Right kidney (tissue), 1 donor: ENCODE measurements at regions not wholly inside any gene's neighbourhood (a gene's known extent, or its start where the extent isn't known, plus 50 kb on each side); places are given as distances from the start of the nearest gene placed in this dataset.

ENCODE experiments used
- DNase-seq: peaks from one replicate; pipeline ENCODE4 v3.0.0-alpha.2; 2016

DNA sequence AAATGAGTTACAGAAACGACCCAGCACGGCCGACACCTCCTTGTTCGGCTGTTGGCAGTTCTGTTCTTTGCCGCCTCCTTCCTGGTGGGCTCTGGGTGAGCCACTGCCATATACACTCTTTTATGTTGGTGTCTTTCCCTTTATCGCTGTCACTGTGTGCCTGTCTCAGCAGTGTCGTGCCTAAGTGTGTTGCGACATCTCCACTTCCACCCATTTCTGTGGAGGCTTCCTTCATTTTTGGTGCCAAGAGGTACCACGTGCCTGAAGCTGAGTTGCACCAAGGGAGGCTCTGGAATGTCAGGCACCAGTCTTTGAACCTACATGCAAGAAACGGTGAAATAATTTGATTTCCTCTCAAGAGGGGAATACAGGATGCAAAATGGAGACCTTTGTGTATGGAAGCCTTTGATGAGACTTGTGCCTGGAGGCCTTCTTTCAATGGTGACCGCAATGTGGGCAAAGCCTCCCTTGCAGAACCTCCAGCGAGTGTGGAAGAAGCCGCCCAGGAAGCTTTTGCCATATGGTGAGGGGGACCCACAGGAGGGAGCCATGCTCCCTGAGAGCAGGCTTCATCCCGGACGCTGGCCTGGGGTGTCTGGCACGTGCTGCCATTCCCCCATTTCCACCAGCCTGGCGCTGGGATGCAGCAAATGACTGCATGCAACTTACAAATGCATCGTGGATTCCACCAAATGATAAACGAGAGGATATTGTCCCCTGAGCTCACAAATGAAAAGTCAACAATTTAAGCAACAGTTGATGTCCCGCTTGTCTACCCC, 136.2 kb downstream of the TEX29 start:
- DNase-seq, result no peak

DNA sequence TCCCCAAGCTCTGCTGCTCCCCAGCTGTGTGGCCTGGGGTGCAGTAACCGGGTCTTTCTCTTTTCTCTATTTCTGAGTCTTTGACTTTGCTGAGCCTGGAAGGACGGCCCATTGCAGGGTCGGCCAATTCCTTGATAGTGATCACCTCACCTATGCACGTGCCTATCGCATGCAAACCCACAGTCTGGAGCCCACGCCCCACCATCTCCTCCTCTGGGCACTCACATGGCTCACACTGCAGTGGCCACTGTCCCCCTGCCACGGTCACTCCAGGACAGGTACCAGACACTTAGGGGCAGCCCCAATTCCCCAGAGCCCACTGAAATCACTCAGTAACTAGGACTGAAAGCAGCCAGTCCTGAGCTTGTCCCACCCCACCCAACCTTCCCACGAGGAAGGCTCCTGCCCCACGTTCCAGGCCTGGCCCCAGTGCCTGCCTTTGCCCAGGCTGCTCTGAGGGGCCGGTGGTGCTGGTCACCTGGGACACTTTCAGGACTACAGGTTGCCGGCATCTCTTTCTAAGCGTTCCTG, 137.6 kb downstream of the TEX29 start:
- no peak for DNase-seq

DNA sequence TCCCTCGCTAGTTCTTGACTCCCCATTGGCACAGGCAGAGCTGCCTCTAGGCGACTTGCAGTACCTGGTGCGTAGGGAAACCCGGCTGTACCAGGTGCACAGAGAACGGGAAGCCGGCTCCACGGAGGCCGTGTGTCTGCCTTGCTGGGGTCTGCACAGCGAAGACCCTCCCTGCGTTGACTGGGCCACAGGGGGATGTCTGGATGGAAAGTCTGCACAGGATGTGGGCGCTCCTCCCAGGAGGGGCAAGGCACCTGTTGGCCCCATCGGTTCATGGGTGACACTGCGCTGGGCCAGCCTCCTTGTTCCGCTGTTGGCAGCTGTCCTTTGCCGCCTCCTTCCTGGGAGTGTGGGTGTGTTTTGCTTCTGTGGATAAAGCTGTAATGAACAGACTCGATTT, 138.3 kb downstream of the TEX29 start:
- no peak for DNase-seq

DNA sequence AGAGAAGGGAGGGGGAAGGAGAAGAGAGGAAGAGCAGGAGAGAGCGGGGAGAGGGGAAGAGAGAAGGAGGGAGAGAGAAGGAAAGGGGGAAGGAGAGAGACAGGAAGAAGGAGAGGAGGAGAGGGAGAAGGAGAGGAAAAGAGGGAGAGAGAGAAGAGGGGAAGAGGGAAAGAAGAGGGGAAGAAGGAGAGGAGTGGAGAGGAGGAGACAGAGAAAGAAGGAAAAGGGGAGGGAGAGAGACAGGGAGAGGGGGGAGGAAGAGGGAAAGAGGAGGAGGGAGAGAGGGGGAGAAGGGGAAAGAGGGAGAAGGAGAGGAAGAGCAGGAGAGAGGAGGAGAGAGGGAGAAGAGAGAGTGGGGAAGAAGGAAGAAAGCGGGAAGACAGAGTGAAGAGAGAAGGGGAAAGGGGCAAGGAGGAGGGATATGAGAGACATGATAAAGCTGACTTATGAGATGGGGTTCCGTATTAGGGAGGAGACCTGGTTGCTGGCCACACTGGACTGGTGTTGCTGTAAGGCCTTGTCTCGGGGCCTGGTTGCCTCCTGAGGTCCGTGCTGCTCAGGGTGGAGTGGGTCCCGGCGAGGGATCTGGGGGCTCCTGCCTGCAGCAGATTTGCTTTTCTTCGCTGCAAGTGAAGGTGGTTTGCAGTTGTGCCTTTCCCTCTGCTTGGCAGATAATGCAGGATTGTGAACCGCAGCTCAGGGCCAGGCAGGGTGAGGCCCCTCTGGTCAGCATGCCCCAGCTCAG, 139.5 kb downstream of the TEX29 start:
- no peak for DNase-seq

DNA sequence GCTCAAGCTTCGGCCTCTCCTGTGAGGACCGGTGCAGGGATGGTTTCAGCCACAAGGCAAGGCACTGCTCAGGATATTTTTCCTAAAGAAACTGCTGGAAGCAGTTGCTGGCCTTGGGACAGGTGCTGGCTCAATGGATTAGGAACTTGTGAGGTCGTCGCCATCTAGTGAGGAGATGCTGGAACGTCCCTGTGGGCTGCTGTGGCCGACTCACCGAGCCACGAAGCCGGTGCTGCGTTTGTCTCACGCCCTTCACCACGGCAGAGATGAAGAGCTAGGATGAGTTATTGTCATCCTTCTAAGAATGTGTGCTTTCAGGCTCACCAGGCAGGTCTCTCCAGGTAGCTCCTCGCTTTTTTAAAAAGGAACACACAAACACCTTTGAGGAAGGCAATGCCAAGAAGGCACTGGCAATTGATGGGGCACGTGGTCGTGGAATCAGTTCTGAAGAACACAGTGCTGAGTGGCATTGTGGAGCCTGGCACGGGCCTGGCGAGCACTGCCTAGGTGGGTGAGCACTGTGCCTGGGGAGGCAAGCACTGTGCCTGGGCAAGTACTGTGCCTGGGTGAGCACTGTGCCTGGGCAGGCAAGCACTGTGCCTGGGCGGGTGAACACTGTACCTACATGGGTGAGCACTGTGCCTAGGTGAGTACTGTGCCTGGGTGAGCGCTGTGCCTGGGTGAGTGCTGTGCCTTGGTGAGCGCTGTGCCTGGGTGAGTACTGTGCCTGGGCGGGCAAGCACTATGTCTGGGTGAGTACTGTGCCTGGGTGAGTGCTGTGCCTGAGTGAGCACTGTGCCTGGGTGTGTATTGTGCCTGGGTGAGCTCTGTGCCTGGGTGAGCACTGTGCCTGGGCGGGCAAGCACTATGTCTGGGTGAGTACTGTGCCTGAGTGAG, 140.4 kb downstream of the TEX29 start:
- DNase-seq, result peak; percentile 25

DNA sequence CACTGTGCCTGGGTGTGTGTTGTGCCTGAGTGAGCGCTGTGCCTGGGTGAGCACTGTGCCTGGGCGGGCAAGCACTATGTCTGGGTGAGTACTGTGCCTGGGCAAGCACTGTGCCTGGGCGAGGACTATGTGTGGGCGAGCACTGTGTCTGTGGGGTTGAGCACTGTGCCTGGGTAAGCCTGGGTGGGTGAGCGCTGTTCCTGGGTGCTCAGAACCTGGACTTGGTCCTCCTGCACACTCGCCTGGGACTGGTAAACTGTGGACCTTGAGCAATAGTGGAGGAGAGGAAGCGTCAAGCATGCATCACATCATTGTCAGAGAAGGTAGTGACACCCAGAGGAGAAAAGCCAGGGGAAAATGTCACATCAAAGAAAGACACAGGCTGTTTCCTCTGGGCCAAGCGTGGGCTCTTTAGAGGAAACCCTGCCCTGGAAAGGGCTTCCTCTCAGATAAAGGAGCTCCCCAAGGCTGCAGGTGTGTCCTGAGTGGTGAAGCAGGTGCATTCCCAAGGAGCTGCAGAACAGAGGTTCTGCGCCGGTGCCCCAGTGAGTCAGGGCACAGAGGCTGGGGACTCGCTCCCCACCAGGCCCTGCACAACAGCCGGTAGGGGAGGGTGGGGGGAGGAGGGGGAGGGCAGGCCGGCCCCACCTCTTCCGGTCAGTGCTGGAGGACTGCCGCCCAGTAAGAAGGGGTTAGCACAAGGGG, 141.2 kb downstream of the TEX29 start:
- no peak for DNase-seq

DNA sequence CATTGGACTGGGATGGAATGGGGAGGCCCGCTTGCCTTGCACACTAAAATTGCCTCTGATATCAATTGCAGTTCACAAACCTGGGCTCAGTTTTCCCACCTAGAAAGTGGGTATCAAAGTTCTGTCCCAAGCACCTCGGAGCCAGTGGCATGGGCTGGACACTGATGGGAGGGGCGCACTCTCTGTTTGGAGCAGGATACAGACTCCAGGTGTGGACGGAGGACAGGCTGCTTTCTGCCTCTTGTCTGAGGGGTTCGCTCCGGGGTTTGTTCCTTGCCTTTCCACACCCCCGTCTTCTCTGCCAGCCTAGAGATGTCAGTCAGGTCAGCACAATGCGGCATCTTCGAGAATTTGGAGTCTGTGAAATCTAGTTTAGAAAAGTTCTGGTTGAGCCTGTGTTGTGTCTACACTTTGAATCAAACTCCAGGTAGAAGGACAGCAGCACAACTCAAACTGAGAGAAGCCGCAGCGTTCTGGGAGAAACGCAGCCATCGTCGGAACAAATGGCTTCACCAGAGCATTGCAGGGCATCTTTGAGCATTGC, 141.9 kb downstream of the TEX29 start:
- no peak for DNase-seq

DNA sequence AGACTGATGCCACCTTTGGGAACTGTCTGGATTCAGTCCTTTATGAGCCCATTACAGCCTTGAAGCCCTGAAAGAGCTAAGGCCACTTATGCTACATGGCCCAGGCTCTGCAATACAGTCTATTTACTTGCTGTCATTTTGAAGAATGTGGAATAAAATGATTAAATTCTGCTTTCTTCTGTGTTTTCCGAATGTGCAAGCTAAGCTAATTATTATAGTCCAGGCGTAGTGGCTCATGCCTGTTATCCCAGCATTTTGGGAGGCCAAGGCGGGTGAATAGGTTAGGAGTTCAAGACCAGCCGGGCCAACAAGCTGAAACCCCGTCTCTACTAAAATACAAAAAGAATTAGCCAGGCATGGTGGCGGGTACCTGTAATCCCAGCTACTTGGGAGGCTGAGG, 142.5 kb downstream of the TEX29 start:
- no peak for DNase-seq

DNA sequence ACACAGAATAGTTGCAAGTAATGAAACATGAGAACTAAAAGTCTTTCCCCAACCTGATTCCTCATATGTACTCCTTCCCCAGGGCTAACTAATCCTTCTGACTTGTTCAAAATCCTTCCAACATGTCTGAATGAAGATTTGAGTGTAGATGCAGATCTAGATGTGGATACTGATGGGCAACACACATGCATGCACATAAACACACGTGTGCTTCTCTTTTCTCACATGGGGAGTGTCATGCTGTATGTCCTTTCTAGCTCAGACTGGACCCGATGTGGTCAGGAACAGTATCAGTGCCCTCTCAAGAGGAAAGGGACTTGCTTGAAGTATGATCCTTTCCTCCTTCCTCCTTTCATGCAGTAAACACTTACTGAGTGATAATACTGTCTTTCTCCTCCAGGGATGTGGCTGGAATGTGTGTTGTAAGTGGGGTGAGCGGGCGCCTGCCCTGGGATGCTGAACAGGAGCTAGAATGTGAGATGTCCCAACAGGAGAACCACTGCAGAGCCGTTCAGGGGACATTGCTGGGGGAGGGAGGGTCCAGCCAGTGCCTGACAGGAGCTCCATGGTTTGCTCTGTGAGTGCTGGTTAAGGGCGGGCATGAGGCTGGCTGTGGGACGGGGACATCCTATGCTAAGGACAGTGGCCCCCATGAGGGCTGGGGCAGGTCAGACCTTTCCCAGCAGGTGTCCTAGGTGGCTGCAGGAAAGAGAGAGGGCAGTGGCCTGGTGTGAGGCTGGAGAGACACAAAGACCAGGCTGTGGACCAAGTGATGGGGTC, 146.9 kb downstream of the TEX29 start:
- DNase-seq, result no peak

DNA sequence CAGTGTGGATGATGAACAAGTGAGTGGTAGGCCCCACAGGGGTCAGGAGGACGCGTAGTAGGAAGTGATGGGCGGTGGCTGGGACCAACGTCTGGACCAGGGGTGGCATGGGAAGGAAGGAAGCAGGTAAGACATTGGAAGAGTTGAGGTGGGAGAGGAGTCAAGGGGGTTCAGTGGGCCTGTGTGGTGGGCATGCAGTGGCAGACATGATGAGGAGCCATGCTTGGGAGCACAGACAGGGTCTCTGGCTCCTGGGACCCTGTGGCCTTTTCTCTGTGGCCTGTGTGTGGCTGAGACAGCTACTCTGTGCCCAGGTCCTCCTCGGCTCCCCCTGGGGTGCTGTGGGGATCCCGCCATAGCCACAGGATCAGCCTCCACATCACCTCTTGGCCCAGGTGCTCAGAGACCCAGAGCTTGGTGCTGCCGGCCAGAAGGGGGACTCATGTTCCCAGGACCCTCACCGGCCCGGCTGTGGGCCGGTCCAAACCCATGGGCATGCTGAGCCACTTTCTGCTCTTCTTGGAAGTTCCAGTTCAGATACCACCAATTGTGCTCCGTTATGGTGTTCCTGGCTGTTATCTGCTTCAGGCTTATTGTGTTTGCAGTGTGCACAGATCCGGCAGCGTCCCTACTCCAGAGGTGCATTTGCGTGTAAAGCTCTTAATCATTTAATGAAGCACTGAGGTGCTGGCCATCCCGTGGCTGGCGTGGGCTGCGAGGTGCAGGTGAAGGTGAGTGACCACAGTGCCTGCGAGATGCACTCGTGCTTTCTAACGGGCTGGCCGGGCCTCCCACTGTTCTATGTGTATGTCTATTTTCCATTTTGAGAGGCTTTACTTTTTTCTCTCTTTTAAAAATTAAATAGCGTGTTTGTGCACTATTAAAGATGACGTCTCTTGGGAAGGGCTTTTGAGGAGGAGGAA, 147.9 kb downstream of the TEX29 start:
- DNase-seq, result no peak

DNA sequence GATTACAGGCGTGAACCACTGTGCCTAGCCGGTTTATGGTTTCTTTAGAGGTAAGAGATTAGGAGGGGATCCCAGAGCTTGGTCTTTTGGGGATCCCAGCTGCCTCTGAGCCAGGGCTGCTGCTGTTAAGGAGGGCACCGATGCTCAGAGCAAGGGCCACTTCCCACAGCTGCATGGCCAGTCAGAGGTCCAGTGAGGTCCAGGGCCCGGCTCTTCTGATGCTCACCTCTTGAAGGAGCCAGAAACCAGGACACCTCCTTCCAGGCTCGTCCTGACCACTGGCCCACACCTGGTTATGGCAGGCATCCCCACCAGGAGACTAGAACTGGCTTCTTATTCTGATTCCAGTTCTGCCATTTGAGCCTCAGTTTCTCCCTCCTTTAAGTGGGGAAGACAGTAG, 149.0 kb downstream of the TEX29 start:
- no peak for DNase-seq

DNA sequence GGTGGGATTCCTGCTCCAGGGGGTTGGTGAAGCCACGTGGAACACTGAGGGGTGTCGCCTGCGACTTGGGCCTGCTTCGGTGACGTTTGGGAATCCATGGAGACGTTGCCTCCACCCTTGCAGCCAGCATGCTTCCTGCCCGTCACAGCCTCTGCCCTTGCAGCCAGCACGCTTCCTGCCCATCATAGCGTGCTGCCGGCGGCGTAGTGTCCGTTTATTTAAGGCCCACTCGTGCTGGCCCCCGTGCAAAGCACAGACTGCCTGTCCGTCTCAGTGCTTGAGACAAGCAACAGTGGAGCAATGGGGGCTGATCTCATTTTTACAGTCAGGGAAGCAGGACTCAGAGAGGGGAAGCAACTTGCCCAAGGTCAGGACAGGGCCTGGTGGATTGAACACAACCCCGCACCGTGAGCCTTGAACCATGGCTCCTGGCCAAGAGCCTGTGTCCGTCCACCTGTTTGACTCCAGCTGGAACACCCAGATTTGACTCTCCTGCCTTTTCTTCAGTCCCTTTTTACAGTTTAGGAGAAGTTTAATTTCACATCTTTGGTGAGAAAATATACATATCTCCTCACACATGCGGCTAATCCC, 149.6 kb downstream of the TEX29 start:
- DNase-seq, result no peak

DNA sequence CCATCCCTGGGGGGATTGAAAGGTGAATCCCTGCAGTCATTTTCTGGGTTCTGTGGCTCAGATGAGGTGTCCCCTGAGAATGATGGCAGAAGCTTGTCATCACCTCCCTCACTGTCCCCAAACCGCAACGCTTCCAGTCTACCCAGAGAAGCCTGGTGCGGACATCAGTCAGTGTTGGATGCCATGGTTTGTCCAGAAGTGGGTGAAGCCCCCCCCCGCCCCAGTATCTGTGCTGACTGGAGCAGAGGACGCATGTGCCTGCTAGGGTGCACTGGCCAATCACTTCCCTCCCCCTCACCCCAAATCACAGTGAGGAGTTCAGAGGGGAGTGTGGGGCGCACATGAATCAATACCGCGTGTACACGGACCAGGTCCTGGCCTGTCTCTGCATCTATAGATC, 150.5 kb downstream of the TEX29 start:
- DNase-seq, result no peak

DNA sequence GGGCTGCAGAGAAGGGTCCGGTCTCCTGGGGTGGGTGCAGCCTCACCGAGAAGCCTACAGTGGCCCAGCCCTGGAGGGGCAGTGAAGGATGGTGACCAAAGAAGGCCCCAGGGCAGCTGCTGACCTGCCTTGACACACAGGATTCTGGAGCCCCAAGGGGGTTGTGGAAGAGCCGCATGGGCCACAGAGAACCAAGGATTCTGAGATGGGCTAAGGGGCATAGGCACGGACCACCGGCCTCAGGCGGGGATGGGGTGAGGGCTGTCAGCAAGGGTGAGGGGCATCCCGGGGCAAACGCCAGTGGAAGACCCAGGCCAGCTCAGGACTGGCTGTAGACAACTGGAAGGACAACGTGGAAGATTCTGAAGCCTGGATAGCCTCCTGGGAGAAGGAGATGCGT, 151.6 kb downstream of the TEX29 start:
- DNase-seq, result no peak

DNA sequence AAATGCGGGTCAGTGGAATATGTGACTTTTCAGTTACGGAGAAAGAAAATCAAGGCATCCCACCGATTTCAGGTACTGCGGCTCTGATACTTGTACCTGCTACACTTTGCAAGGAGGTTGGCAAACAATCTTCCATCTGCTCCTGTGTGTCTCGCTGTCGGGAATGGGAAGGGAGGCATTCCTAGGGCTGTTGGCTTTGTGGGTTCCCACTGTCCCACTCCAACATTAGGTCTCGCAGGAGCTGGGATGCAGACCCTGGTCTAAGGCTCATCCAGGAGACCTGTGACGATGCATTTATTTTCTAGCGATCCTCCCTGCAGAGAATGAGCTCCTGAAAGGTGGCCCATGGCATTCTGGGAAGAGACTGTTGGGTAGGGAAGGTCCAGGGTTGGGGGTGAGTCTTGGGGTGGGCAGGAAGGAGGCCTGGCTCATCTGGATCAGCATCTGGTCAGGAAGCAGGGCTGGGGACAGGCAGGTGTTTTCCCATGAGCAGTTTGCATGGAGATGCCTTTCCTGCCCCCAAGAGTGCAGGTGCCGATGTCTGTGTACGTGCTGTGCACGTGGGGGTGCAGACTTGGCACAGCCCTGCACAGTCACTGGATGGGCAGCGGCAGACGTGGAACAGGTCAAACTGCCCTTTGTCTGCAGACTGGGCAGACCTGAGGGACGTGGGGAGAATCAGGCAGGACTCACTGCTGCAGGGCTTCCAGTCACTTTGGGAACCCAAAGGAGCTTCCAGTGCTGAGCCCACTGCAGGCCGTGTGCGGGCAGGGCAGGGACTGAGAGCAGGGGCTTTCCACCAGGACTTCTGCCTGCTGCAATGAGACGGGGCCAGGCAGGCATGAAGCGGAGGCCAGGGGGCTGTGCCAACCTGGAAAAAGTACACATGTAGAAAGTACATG, 152.4 kb downstream of the TEX29 start:
- no peak for DNase-seq

DNA sequence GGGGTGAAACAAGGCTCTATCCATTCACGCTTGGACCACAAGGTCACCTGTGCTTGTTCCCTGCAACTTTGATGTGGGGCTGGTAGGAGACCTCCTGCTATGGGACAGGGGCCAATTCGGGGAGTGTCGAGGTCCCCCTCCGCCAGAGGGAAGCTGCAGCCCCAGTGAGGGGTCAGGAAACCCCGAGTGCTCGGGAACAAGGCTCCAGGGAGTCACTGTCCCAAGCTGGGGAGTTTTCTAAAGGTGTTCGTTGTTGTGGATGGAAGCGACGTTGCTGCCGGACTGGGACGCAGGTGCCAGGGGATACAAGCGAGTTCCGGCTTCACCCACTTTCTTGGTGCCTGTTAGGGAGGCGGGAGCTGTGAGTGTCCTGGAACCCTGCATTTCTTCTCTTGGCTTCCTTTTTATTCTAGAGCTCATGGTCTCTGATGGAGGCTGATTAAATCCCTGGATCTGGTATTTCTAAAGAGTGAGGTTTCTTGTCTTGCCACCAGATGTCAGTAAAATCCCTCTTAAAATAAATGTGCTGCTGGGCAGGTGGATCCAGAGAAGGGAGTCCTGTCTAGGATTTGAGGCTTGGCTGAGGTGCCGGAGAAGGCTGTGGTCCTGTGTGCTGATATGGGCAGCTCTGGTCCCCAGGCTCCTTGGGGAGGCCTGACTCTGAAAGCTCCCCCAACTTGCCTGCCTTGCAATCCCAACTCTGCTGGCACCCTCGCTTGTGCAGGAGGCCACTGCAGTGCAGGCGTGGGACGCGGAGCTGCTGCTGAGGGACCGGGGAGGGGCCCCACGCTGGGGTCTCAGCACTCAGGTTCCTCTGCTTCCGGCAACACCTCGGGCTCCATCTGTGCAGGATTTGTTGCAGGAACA, 153.9 kb downstream of the TEX29 start:
- DNase-seq, result peak; percentile 52

DNA sequence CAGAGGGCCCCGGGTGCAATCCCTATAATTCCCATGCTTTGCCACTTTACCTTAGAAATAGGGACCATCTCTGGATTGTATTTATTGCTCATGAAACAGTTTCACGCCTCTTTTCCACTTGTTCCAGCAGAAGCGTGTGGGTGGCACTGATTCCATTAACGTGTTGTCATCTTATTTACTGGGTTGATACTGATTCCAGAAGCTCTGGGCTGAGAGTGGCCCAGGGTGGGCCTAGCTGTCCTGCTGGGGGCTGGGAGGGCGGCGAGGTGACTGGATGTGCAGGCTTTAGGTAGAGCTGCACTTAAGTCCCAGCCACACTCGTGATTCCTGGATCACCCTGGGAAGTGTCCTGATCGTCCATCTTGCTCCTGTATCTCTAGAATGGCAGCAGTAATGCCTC, 155.0 kb downstream of the TEX29 start:
- no peak for DNase-seq
